GM19372 (cell line): ENCODE measurements at regions not wholly inside any gene's neighbourhood (a gene's known extent, or its start where the extent isn't known, plus 50 kb on each side); places are given as distances from the start of the nearest gene placed in this dataset.

Source experiments
- ATAC-seq: cut with Tn5 transposase; IDR thresholded peaks from one replicate; pipeline ENCODE4 v1.9.1; 2021; ENCODE audit warnings: mild to moderate bottlenecking, low read depth, moderate library complexity; ENCODE audit not compliant: unreplicated experiment

DNA sequence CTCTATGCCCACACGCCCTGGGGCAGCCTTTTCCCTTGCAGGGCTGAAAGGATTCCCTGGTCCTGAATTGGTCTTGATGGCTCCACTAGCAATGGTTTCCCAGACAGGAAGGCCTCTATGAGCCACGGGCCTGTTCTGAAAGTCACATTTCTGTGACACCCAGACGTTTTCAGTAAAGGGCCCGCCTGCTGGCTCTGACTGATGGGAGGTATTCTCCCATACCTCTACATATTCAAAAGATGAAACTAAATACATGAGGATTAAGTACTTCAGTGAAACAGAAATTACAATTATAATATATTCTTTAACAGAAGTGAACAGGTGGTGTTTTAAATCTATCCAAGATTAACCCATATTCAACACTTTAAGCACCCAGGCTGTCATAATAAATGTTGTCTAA, 629.8 kb downstream of the CDH26 start:
- ATAC-seq = no peak

DNA sequence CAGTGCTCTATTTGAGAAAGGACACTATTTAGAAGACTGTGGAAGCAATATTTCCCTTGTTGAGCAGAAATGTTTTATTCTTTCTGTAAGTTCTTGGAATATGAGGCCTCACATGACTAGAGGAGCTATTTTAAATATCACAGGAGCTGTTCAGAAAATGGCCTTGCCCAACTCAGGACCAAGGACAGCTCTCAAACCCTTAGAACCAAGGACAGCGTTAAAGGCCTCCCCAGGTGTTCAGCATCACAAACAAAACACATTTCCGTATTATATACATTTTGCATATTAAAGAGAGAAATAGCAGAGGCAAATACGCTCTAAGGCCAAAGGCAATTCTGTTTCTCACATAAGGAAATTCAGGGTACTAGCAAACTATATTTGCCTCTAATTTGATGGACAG, 631.4 kb downstream of the CDH26 start:
- ATAC-seq = no peak

- ATAC-seq = no peak
These were observed 633.1 kb downstream of the CDH26 start for GRCh38 chr20:60591172-60591799.

DNA sequence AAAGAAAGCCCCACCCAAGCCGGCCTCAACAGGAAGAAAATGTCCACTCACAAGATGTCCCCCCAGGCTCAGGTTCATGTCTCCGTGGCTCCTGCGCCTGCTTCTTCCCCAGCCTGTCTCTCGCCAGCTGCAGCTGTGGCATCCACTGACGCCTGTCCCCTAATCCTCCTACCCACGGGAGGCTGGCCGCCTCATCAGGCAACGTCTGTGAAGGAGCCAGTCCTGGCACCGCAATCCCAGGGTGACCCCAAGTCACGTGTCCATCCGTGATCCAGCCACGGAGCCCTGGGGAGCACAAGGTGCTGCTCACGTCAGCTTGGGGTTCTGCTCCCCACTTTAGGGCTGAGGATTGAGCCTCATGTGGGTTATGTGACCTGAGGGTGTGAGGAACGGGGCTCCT, 640.3 kb downstream of the CDH26 start:
- no peak for ATAC-seq

GRCh38 chr20:60599381-60599780, 641.2 kb downstream of the CDH26 start:
- no peak for ATAC-seq

- no peak for ATAC-seq
These were observed 641.8 kb downstream of the CDH26 start for GRCh38 chr20:60600036-60600435.

DNA sequence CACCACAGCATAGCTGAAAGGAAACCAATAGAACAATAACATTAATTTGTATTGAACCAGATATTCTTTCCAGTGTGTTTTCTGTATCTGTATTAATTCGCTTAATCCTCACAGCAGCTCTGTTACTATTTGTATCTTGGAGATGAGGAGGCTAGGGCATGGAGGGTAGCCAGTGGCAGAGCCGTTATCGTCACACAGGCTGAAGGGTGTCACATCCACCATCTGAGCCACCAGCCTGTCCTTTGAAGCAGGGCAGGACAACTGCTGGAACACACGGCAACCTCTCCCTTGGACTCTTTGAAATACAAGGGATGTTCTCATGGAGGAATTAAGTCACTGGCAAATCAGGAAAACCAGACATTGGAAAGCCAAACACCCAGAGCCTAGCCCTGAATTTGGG, 628.0 kb upstream of the CDH4 start:
- ATAC-seq = no peak

- no peak for ATAC-seq
These were observed 624.1 kb upstream of the CDH4 start for GRCh38 chr20:60627751-60628565.

GRCh38 chr20:60628749-60629148, 623.3 kb upstream of the CDH4 start:
- ATAC-seq = no peak

- ATAC-seq = no peak
These were observed 622.9 kb upstream of the CDH4 start for GRCh38 chr20:60629206-60629605.

- no peak for ATAC-seq
These were observed 621.5 kb upstream of the CDH4 start for GRCh38 chr20:60630609-60631008.

- no peak for ATAC-seq
These were observed 620.3 kb upstream of the CDH4 start for GRCh38 chr20:60631585-60632287.

DNA sequence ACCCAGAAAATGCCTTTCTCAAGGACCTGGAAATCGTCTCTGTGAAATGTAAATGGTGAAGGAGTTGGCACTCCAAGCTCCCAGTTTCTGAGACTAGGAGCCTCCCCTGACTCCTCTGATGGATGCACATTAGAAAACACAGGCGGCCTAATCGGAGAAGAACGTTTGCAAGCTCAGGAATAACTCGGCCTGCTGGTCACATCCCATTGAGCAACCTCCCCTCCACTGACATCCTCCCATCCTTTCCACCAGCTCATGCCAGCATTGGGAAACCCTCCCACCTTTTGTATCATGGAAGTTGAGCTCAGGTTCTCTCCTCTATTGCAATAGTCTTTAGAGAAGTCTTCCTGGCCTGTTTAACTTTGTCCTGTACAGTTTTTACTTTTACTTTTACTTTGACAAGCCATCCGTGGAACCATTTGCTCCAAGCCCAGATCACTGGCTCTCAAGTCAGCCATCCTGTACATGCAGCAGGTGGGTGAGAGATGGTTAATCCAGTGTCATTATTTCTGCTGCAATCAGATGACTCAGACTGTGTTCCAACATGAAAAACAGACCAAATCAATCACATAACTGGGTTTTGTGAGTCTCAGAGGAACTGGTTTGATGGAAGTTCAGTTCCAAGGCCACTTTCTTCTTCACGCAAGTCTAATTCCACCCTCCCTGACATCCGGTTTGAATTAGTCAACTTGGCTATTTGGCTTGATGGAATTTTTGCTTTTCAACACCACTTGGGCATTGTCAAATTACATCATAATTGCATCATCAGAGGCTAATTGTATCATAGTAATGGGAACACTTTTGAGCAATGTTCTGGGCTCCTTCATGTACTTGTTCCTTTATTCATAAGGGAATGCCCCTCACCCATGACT, 619.4 kb upstream of the CDH4 start:
- ATAC-seq = no peak

- ATAC-seq = no peak
These were observed 617.4 kb upstream of the CDH4 start for GRCh38 chr20:60634491-60635172.

DNA sequence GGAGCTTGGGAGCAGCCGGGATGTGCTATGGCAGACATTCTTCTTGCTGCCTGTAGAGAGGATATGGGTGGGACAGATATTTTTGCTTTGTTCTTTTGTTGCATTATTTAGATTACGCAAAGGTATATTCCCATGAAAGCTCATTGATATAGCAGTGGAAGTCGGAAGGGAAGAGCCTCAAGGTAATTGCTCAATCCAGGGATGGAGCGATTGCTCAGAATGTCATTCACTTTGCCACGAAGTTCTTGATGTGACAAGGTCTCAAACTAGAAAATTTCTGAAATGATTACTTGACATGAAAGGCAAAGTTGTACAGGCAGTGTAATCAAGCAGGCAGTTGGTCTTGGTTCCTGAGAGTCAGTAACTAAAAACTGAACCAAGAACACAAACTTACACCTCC, 615.6 kb upstream of the CDH4 start:
- no peak for ATAC-seq

GRCh38 chr20:60637801-60638200, 614.3 kb upstream of the CDH4 start:
- ATAC-seq = no peak

GRCh38 chr20:60638430-60639098, 613.5 kb upstream of the CDH4 start:
- ATAC-seq = no peak

DNA sequence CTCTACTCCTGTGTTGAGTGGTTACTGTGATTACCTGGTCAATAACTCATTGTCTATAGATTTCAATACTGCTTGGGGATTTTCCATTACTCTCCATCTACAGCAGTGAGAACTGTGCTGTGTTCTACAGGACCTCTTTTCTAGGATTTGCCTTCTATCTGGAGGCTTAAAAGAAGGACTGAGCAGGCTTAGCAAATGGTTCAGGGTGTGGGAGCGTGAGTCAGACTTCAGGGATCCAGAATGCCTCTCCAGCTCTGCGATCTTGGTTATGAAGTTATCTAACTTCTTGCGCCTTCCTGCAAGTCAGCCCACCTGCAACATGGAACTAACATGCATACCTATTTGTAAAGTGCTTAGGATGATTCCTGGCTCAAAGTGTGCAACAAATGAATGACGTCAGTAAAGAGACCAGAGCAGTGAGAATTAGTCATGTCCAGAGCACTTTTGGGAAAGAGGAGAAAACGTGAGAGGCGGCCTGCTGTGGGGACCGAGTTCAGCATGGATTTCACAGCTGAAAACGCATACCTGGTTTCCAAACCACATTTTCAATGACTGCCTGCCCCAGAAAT, 610.1 kb upstream of the CDH4 start:
- ATAC-seq = no peak

GRCh38 chr20:60642541-60642940, 609.5 kb upstream of the CDH4 start:
- no peak for ATAC-seq
